CD4-positive, alpha-beta T cell treated with Interleukin-1 beta for 1 hour (primary cell): ENCODE measurements at regions not wholly inside any gene's neighbourhood (a gene's known extent, or its start where the extent isn't known, plus 50 kb on each side); places are given as distances from the start of the nearest gene placed in this dataset.

Source experiments
- DNase-seq, 2 donors: peaks; one replicate each; pipeline ENCODE4 v3.0.0-alpha.2; 2020 to 2022

DNA sequence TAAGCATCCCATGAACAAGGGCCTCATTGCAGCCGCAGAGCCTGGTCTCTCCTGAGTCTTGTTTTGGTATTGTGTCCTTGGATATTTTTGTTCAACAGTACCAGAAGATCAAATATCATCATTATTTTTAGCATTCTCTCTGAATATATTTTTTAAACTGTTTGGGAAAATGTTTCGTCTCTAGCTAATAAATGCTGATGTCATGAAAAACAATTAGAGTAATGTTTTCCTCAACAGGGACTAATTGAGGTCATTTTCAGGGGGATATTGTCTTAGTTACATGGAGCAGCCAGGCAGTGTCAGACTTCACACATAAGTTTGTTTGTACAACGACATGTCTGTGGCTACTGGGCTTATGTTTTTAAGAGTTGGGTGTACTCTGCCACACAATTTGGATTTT is 805.3 kb upstream of the SOX9 start:
- no peak for DNase-seq

DNA sequence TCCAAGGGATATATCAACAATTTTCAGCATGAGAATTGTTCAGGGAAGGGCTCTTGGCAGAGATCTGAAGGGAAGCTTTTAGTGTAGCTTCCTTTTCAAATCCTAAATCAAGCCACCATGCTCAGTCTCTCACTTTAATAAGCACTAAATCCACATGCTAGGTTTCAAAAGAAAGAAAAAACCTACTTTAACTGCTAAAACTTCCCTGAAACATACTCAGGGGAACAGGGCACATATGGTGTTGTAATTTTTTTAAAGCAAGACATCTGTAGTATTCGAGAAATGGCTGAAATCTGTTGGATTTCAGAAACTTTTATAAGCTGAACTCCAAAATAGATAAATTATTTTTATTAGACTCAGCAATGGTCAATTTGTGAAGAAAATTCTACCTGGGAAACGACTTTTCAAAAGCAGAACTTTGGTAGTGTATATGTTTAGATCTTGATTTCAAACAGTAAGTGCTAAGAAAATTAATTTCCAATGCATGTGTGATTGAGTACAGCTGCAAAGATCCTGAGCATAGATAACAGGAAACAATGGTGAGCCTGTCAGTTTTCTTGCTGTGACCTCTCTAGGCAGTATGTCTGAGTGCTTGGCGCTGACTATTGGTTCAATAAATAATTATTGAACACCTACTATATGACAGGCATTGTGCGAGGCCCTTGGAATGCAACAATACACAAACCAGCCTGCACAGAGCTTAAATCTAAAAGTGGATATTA is 804.5 kb upstream of the SOX9 start:
- no peak for DNase-seq

DNA sequence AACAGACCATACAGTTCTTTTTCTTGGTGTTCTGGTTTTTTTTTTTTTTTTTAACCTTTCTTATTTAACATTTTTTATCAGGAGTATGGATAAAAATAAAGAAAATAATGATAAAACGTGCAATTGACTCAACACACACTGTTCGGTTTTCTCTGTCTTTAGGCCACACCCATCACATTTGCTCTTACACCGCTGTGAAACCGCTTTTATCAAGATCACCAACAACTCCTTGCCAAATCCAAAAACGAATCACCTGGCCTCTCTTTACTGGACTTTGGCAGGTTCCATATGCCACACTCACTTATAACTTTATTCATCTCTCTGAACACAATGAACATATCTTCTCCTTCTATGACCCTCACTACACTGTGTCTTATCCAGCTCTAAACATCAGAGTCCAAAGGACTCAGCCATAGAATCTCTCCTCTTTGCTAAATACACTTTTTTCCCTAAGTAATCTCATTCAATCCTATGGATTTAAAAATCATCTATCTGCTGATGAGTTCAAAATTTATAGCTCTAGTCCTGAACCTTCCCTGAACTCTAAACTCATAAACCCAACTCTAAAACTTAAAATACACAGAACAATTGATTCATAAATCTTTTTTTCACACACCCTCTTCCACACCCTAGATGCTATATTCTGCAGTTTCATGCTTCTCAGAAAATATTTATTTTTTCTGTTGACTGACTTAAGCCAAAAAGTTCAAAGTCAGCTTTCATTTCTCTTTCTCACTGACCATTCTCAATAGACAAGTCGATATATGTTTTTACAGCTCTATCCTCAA is 800.6 kb upstream of the SOX9 start:
- no peak for DNase-seq

DNA sequence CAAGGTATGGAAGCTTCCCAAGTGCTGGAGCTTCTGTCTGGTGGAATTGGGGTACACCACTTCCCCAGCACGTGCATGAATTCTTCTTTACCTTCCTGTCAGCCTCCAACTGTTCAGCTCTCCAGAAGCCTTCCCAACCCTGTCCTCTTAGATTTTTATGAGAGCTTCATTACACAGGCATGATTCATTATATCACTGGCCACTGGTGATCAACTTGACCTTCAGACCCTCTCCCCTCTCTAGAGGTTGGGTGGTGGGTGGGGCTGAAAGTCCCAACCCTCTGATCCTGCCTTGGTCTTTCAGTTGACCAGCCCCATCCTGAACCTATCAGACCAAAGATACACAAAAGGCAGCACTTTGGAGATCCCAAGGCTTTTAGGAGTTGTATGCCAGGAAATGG is 795.7 kb upstream of the SOX9 start:
- DNase-seq = no peak

DNA sequence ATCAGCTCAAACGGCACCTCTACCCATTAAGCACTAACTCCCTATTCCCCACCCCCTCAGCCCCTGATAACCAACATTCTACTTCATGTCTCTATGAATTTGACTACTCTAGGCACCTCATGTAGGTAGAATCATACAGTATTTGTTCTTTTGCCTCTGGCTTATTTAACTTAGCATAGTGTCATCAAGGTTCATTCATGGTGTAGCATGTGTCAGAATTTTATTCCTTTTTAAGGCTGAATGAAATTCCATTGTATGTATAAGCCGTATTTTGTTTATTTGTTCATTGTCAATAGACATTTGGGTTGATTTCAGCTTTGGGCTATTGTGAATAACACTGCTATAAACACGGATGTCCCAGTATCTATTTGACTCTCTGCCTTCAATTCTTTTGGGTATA is 794.9 kb upstream of the SOX9 start:
- no peak for DNase-seq

DNA sequence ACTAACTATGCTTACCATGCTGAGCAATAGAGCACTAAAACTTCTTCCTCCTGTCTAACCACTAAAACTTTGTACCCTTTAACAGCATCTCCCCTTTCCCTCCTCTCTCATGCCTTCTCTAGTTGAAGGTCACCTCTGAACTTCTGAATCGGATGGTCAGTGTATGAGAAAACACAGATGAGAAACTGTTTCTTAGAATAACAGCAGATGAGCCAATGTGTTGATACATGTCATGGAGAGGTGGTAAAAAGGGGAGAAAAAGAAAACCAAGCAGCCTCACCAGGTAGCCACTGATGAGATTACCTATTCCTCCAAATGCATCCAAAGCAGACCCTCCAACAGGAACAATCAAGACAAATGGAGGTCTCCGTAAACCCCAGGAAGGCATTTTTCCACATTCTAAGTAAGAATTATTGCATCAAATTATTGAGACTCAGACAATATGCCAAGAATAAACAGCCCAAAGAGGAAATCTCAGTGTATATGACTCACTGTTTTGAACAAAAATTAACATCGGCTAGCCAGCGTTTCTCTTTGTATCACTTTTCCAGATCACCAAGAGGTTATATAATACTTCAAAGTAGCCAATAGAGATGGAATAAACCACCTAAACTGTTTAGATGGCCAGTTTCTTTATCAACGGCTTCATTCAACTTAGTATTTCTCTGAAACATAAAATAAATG is 793.3 kb upstream of the SOX9 start:
- no peak for DNase-seq

DNA sequence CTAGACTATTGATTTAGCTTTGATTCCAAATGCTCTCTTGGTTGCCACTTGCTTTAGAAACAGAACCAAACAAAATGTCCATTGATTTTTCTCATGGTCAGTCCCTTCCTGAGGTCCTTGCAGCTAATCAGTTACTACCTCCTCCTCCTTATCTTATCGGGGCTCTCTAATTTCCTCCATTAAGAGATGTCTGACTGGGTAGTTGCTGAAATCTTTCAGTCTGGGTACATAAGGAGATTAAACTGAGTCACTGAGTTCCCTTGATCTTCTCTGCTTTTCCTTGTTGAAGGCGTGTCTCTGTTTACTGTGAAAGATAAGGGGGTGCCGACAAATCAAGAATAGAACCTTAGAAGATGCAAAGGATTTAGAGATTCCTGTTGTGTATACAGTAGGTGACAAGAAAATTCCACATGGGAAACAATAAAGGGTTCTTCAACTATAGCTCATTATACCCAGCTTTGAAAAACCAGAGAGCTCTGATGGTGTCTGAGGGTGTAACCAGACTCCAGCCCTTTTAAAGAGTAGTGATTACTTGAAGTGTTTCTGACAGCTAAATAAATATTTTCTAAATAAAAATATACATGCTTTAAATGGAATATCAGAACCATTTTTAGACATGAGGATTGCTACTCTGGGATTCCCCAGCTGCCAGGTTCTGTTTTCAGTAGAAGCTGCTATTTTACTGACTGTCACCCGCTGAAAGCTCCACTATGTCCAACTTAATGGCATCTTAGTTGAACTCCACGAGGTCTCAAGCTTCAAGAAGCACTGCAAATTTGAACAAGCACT is 791.3 kb upstream of the SOX9 start:
- DNase-seq = no peak

DNA sequence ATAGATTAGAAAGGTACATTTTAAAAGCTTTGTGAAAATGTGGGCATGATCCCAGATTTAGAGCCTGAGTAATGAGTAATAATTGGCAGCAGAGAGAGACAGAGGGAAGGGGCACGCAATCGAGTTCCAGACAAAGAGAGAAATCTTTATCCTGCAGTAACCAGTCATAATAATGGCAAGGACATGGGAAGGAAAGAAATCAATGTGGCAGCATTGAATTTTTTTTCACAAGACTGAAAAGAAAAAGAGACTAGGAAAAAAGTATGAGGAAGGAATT is 790.8 kb upstream of the SOX9 start:
- DNase-seq = no peak

DNA sequence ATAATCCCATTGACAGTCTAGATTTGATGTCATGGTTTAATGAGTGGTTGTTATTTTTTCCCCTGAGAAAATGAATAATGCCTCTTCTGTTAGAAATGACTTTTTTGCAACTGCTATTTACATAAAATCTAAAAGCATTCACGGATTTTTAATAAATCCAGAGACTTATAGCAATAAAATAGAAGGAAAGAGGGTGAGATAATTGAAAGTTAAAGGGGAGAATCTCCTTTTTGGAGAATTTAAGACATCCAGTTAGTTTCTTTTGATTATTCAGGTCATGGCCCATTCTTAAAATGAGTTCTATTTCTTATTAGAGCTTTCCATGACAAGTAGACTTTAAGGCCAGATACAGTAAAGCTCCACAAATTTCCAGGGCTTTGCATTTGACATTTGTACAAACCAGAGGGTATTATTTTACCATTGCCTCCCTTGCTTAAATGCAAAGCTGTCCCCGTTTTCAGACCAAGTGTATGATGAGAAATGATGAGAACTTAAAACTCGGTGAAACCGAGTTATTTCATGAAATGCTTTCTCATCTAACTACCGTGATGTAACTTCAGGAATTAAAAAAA is 789.0 kb upstream of the SOX9 start:
- DNase-seq = no peak

DNA sequence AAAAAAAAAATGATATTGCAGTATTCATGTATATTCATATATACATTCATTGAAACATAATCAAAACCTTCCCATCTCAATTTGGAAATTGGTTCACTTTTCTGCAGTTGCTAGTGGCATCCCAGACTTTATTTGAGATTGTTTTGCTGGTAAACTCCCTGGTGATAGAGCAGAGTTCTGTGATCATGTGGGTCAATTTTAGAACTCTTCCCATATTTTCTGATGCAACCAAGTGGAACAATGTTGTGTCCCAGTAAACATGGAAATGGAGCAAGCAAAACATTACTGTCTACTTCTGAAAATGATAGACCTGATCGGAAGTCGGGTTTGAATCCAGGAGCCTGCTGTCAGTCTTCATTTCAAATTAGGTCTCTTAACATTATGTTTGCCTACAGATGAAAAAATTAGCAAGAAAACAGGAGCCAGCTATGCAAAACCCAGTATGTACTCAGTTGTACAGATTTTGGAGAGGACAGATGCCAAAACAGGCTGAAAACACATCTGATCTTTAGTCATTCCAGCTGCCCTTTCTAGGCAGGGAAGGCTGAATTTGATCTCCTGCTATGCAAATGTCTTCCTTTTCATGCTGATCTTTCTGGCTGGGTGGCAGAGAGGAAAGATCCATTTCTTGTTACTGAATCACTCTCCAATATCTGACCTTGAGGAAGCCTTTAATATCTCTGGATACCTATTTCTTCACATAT is 786.6 kb upstream of the SOX9 start:
- DNase-seq = no peak

DNA sequence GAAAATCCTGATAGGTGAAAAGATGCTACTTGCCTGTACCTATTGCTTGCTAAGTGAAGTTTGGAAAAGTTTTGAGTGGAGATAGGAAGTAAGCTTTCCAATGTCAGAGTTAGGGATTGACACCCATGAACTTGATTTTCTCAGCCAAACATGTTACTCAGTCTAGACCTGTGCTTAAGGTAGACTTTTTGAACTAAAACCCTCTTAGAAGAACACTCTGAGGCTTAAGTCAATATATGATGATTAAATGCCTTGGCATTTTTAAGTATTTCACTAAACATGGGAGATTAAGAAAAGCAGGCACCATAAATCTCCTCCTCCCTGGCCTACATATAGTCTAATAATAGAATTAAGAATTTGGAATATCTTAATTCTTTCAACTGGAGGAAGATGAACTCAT is 785.6 kb upstream of the SOX9 start:
- no peak for DNase-seq

DNA sequence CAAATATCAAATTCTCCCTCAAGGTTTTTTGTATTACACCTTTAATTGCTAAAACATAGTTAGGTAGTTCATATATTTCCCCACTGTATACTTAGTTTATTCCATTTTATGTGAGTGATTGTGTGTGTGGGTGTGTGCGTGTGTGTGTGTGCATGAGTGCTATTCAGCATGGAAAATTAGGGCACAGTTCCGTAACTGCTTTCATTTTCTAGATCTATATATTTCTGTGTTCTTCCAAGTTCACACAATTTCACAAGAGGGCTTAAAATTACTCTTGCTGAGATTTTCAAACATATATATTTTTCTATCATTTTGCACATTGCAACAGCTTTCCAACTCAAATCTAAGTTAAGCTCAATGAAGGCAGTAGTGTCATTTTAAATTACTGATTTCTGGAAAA is 782.9 kb upstream of the SOX9 start:
- no peak for DNase-seq

DNA sequence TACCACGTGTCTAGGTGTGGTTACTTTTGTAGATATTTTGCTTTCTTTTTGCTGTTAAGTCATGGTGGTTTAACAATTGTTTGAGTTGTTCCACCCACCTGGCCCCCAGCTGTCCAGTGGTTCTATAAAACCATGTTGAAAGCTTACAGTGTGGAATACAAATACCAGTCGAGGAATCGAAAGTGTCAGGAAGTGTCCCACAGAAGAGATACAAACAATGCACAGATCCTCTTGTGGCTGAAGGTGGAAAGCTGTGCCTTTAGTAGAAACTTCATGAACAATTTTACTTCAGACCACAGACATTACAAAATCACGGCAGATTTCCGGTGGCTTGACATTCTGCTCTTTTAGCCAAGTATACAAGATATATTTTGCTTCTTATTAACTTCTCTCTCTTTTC is 782.4 kb upstream of the SOX9 start:
- DNase-seq = no peak

DNA sequence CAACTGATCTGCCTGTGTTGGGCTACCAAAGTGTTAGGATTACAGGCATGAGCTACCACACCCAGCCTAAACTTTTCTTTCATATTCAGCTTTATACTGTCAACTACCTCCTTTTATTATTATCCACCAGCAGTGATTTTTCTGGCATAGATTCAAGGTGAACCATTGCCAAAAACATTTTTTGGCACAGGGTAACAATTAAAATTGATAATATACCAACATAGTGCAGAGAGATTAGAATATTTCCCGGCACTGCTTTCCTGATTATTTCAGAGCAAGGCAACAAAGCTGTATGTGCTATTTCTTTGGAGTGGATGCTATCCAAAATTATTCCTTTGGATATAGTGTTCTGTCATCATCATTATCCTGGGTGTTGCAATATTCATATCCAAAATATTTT is 781.6 kb upstream of the SOX9 start:
- DNase-seq = no peak

DNA sequence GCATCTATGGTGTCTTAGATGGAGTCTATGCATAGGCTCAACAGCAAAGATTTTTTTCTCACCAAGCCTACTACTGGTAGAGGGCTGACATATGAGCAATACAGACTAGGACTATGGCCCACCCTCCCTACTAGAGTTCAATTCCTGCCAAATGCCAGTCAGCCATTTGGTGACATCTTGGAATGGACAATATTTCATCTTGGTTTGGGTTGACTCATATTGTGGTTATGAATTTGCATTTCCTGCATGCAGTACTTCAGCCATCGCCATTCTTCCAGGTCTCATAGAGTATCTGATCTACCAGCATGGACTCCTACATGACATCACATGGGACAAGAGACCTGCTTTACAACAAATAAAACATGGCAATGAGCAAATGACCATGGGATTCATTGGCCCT is 778.1 kb upstream of the SOX9 start:
- no peak for DNase-seq

DNA sequence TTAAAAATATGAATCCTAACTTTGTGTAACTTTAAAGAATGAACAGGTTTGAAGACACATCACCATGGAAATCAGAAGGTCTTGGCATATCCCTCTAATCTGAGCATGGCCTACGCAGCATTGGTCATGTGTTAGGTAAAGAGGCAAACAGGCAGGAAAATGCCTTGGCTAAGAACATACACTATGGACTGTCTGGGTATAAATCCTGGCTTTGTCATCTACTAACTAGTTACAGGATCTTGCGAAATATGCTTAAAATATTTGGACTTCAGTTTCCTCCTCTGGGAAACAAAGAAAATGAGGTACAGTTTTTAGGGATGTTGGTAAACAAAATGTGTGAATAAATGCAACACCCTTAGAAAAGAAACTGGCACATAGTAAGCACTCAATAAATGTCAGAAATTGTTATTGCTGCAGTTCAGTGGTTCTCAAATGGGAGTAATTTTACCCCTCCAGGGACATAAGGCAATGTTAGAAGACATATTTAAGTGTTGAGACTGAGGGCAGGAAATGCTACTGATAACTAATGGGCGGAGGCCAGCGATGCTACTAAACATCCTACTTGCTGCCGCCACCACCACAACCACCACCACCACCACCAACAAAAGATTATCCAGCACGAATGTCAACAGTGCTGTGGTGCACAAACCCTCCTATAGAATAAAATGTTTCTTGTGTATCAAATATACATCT is 770.8 kb upstream of the SOX9 start:
- no peak for DNase-seq

DNA sequence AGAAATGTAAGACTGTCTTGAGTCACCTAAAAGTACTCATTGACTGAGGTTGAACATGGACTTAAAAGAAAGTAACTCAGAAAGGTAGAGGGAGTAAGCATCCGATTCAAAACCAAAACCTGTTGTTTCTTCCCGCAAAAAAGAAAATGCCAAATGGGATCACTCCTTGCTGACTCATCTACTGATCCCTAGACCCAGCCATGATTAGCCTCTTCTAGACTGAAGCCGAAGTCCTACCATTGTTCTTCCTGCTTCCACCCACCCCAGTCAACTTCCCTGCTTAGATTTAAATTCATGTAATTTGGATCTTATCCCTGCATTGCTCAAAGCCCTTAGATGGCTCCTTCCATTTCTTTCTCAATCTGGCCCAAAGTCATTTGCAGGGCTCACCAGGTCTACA is 760.5 kb upstream of the SOX9 start:
- no peak for DNase-seq

DNA sequence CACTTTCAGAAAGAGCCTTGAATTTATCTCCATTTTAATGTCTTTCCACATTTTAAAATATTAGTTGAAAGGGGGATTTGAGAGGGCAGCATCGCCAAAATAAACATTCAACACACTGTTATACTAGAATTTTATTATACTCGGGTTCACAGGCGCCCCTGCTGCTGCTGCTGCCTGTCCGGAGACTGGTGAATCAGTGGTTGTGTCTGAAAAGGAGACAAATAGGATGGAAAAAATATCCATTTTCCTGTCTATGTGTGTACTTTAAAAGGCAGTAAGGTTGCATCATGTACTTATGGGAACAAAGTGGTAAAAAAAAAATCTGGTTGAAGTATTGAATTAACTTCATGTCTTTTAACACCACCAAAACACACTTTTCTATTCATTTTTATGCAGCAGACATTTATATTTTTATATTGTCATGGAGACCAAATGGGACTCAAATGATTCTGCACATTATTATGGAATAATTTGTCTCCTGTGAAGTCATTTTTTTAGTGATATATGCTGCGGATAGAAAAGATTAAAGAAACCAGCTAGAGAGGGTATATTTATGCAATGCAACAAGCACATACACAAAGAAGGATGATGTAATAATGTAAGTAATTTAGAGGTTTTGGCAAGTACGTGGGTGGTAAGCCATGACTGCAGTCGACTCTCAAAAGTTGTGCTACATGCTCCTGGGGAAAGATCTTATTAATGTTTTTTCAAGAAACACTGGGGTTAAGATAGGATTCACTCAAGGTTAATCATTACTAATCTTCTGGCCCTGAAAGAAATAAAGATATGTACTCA is 759.0 kb upstream of the SOX9 start:
- DNase-seq = no peak

DNA sequence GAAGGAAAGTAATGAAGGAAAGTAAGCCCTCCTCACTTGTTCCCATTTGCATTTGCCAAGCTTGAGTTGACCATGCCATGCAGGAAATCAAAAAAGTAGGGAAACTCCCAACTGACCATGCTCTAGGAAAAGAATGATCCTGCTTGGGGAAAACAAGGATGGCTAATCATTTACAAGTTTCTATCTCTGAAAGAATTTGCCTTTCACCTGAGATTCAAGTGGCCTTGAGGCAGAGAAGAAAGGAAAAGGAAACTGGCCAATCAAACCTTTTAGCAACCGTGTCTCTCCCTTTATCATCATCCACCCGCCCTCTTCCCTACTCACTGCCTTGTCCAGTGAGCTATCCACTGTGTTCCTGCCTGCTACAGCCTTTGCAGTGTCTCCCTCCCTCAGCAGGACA is 757.2 kb upstream of the SOX9 start:
- no peak for DNase-seq

DNA sequence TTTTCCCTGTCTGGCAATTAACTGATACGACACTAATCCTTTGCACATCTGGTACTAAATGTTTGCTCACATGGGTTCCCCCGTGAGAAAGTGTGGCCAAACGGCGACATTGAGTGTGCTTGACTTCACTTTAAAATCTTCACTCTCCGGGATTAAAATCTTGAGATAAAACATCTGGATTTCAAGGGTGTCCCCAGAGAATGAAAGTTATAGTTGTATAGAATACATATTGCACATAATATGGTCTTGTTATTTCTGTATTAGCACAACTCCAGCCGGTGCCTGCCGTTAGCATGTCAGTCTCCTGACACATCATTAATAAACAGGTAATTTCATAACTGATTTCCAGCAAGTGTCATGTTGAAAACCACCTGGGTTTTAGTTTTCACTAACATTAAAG is 749.0 kb upstream of the SOX9 start:
- DNase-seq = no peak

DNA sequence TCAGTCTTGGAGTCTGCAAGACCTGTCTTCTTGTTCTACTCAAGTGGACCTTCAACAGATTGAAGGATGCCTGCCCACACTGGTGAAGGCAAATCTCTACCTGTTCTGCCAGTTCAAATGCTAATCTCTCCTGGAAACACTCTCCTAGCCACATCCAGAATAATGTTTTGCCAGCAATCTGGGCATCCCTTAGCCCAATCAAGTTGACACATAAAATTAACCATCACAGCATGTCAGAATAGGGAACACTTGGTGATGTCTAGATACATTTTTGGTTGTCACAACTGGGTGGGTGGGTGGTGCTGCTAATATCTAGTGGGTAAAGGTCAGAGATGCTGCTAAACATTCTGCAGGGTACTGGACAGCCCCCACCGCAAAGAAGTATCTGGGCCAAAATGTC is 744.9 kb upstream of the SOX9 start:
- no peak for DNase-seq
